T-helper 2 cell treated with Interferon-gamma antibody and Interleukin-4, amounts not matched to agents 100 ng/mL and 5 ng/mL, for 36 hours (primary cell): ENCODE measurements at regions not wholly inside any gene's neighbourhood (a gene's known extent, or its start where the extent isn't known, plus 50 kb on each side); places are given as distances from the start of the nearest gene placed in this dataset.

Experiments
- intact Hi-C: fragments of 100-400 bp; cut with micrococcal nuclease; formaldehyde crosslinking; loops from one replicate; pipeline ENCODE4 v1.15.1; 2023

GRCh38 chr1:57520743-57521515 lies 97.1 kb upstream of the DAB1 start:
- intact Hi-C loops = no loop called here

GRCh38 chr1:57518496-57518895 lies 94.6 kb upstream of the DAB1 start:
- intact Hi-C loops = no loop called here

- intact Hi-C loops = no loop called here
Observed at GRCh38 chr1:57517587-57518374, 93.9 kb upstream of the DAB1 start.

GRCh38 chr1:57512386-57512785 lies 88.5 kb upstream of the DAB1 start:
- intact Hi-C loops = no loop called here

GRCh38 chr1:57506941-57507340 lies 83.1 kb upstream of the DAB1 start:
- intact Hi-C loops = no loop called here

GRCh38 chr1:57503337-57503736 lies 79.5 kb upstream of the DAB1 start:
- intact Hi-C loops = no loop called here

GRCh38 chr1:57500136-57500830 lies 76.4 kb upstream of the DAB1 start:
- intact Hi-C loops = no loop called here

- intact Hi-C loops = no loop called here
Observed at GRCh38 chr1:57494530-57495079, 70.7 kb upstream of the DAB1 start.

GRCh38 chr1:57492586-57493226 lies 68.8 kb upstream of the DAB1 start:
- intact Hi-C loops = no loop called here

GRCh38 chr1:57489358-57490036 lies 65.6 kb upstream of the DAB1 start:
- intact Hi-C loops = no loop called here

GRCh38 chr1:57485643-57486042 lies 61.8 kb upstream of the DAB1 start:
- intact Hi-C loops = no loop called here

GRCh38 chr1:57483954-57484353 lies 60.1 kb upstream of the DAB1 start:
- intact Hi-C loops = no loop called here

- intact Hi-C loops = no loop called here
Observed at GRCh38 chr1:57479471-57479870, 55.6 kb upstream of the DAB1 start.

- intact Hi-C loops = no loop called here
Observed at GRCh38 chr1:57475366-57475765, 51.5 kb upstream of the DAB1 start.

GRCh38 chr1:57474137-57474750 lies 50.4 kb upstream of the DAB1 start:
- intact Hi-C loops = no loop called here
